HG02884 (cell line): ENCODE measurements at regions not wholly inside any gene's neighbourhood (a gene's known extent, or its start where the extent isn't known, plus 50 kb on each side); places are given as distances from the start of the nearest gene placed in this dataset.

Experiments used
- ATAC-seq: cut with Tn5 transposase; IDR thresholded peaks from one replicate; pipeline ENCODE4 v1.9.1; 2021; ENCODE audit warnings: mild to moderate bottlenecking, moderate library complexity; ENCODE audit not compliant: unreplicated experiment

GRCh38 chrX:112148397-112148796 is 65.8 kb upstream of the TRPC5 start:
- ATAC-seq = no peak

- ATAC-seq = no peak
Observed at GRCh38 chrX:112147206-112147605, 64.6 kb upstream of the TRPC5 start.

GRCh38 chrX:112137276-112137675 is 54.7 kb upstream of the TRPC5 start:
- no peak for ATAC-seq
